ENCODE measurements at regions not wholly inside any gene's neighbourhood (a gene's known extent, or its start where the extent isn't known, plus 50 kb on each side); places are given as distances from the start of the nearest gene placed in this dataset.

- H2AFZ ChIP-seq, result no peak overlapping the region
- Mint-ChIP-seq H3K4me1 (peaks cover 35% of the 10 kb centered on the region), H3K9me3 (peaks cover 7% of the 10 kb centered on the region; the same call in 1 of the 3 replicates), H3K27me3 (ENCODE audit: insufficient read depth, low read depth, poor library complexity) (peaks cover 13% of the 10 kb centered on the region), H3K36me3 (ENCODE audit: low read depth) (no peaks in the 10 kb centered on the region), H3K27ac (peak overlapping the region; percentile 31; the same call in 1 of the 2 replicates), H3K4me3 (no peak overlapping the region)
- H3K79me2 ChIP-seq (replicated peaks; ENCODE audit: insufficient read depth), result no peaks in the 10 kb centered on the region
- H3K36me3 ChIP-seq (ENCODE audit: insufficient read depth), result no peaks in the 10 kb centered on the region
- no peak for TF ChIP-seq NANOG (IDR thresholded peaks at IDR 0.05; ENCODE audit: borderline replicate concordance)
- TF ChIP-seq POLR2AphosphoS5 (IDR thresholded peaks at IDR 0.05; ENCODE audit: low read depth), result no peak
- TF ChIP-seq JUNB (IDR thresholded peaks at IDR 0.05; ENCODE audit: unreplicated experiment), result no peak
- no peak for TF ChIP-seq ZNF462 (CRISPR knock-in tag; IDR thresholded peaks at IDR 0.05)
- TF ChIP-seq EZH2 (IDR thresholded peaks at IDR 0.05; ENCODE audit: low read depth, unreplicated experiment), result no peak
- TF ChIP-seq ZNF331 (CRISPR knock-in tag; IDR thresholded peaks at IDR 0.05; ENCODE audit: low read depth), result no peak
- no peak for TF ChIP-seq ETS1 (IDR thresholded peaks at IDR 0.05)
- no peak for TF ChIP-seq CTCF (conservative IDR thresholded peaks at IDR 0.05; ENCODE audit: low read depth in 2 of 2)
- TF ChIP-seq ZNF114 (CRISPR knock-in tag; IDR thresholded peaks at IDR 0.05), result no peak
- no peak for TF ChIP-seq EZH2phosphoT487 (IDR thresholded peaks at IDR 0.05; ENCODE audit: unreplicated experiment)
- TF ChIP-seq STAT1 (IDR thresholded peaks at IDR 0.05; ENCODE audit: unreplicated experiment), result no peak
- no peak for TF ChIP-seq REST (IDR thresholded peaks at IDR 0.05; ENCODE audit: unreplicated experiment)
- TF ChIP-seq CREB1 (CRISPR knock-in tag; IDR thresholded peaks at IDR 0.05; ENCODE audit: low read depth), result no peak
- no peaks in the 10 kb centered on the region for H4K20me1 ChIP-seq (replicated peaks; ENCODE audit: insufficient read depth)
- H3K27ac ChIP-seq (ENCODE audit: low read depth), result no peak overlapping the region
- no peaks in the 10 kb centered on the region for H3K27me3 ChIP-seq (ENCODE audit: insufficient read depth)
- no peak for ATAC-seq
- H3F3A ChIP-seq (replicated peaks; ENCODE audit: low read depth), result peaks cover 10% of the 10 kb centered on the region; the same call in 1 of the 2 replicates
- H3K4me2 ChIP-seq, result 0 out of 2 replicates have a peak overlapping the region, but pooled peaks have one; percentile 71
- H3K4me1 ChIP-seq (ENCODE audit: insufficient read depth), result peaks cover 23% of the 10 kb centered on the region
- no peaks in the 10 kb centered on the region for H3K9me2 ChIP-seq (ENCODE audit: insufficient read depth)
- DNase-seq (ENCODE audit: low spot score), result no peak
- H3K4me3 ChIP-seq, result no peak overlapping the region
Measured at GRCh38 chr14:104290058-104290667, 151.8 kb downstream of the KIF26A start.

Data from GM23338 (cell line).